Gastroesophageal sphincter (tissue), 4 donors: ENCODE measurements at regions not wholly inside any gene's neighbourhood (a gene's known extent, or its start where the extent isn't known, plus 50 kb on each side); places are given as distances from the start of the nearest gene placed in this dataset.

Experiments used
- ATAC-seq: fragments of 150-250 bp; one replicate; pipeline ENCODE4 v1.9.1; 2016; ENCODE audit warnings: mild to moderate bottlenecking, moderate library complexity
- H3K27ac ChIP-seq, 4 donors: fragments of 200-600 bp; sonication (generic) in 3 of 4; 1 replicate in 3 of 4; 2 replicates in 1 of 4; pipeline ENCODE4 v1.5.1; 2016 to 2019
- H3K27me3 ChIP-seq: fragments of 200-600 bp; sonication (generic); one replicate; pipeline ENCODE4 v1.5.1; 2019
- H3K36me3 ChIP-seq, 2 donors: fragments of 200-600 bp; sonication (generic); one replicate each; pipeline ENCODE4 v1.5.1; 2019; ENCODE audit warnings: control low read depth in 1 of 2
- H3K4me1 ChIP-seq, 3 donors: fragments of 200-600 bp; sonication (generic); 1 replicate in 2 of 3; 2 replicates in 1 of 3; pipeline ENCODE4 v1.5.1; 2016 to 2019; ENCODE audit warnings: control low read depth in 2 of 3
- H3K4me3 ChIP-seq, 2 donors: fragments of 200-600 bp; sonication (generic); one replicate each; pipeline ENCODE4 v1.5.1; 2019; ENCODE audit warnings: mild to moderate bottlenecking in 1 of 2, moderate library complexity in 1 of 2
- H3K9me3 ChIP-seq, 3 donors: fragments of 200-600 bp; sonication (generic); one replicate each; pipeline ENCODE4 v1.5.1; 2017 to 2019; ENCODE audit warnings: control low read depth in 2 of 3
- CTCF ChIP-seq, 4 experiments: fragments of 200-600 bp in 2 of 4; fragments of 450-650 bp in 2 of 4; sonication (generic) in 1 of 4; IDR thresholded peaks; one replicate each; pipeline ENCODE4 v1.5.1; 2017 to 2019; ENCODE audit warnings: antibody characterized with exemption in 4 of 4, mild to moderate bottlenecking in 2 of 4, moderate library complexity in 2 of 4
- EP300 ChIP-seq: sonication (generic); formaldehyde crosslinking; IDR thresholded peaks from one replicate; pipeline ENCODE4 v1.6.1; 2017; ENCODE audit warnings: antibody characterized with exemption, mild to moderate bottlenecking
- POLR2A ChIP-seq, 2 donors: fragments of 450-650 bp; IDR thresholded peaks; one replicate each; pipeline ENCODE4 v1.6.1; 2017; ENCODE audit warnings: antibody characterized with exemption in 2 of 2, mild to moderate bottlenecking in 2 of 2, moderate library complexity in 1 of 2
- POLR2AphosphoS5 ChIP-seq: sonication (generic); formaldehyde crosslinking; IDR thresholded peaks from one replicate; pipeline ENCODE4 v1.6.1; 2017; ENCODE audit warnings: antibody characterized with exemption
- WGBS, 2 donors: methylation state at CpG; one replicate each; pipeline ENCODE4 v1.1.5; 2018; ENCODE audit warnings: low coverage in 1 of 2; 5-methylcytosine and 5-hydroxymethylcytosine counted together

- no peaks in the 10 kb centered on the region for H3K4me1 ChIP-seq
- no peaks in the 10 kb centered on the region for H3K36me3 ChIP-seq
- ATAC-seq = no peak
- WGBS, 2 donors = 17 to 38% methylated on average over 1 of the region's 1 CpG
- H3K9me3 ChIP-seq = no peaks in the 10 kb centered on the region
- no peak for TF ChIP-seq CTCF (IDR thresholded peaks at IDR 0.05)
- TF ChIP-seq EP300 = no peak
- TF ChIP-seq POLR2A (IDR thresholded peaks at IDR 0.05) = no peak
- no peak for TF ChIP-seq POLR2AphosphoS5
- H3K27me3 ChIP-seq = no peaks in the 10 kb centered on the region
- H3K4me3 ChIP-seq = no peak overlapping the region
- H3K27ac ChIP-seq = no peak overlapping the region
Observed at GRCh38 chr18:40652321-40652720, 1302.7 kb upstream of the PIK3C3 start.

- Histone ChIP-seq H3K4me3 (no peak overlapping the region), H3K36me3 (no peaks in the 10 kb centered on the region), H3K27me3 (no peaks in the 10 kb centered on the region), H3K27ac (no peak overlapping the region), H3K4me1 (no peaks in the 10 kb centered on the region), H3K9me3 (no peaks in the 10 kb centered on the region)
- 86 to 90% methylated on average over 2 to 3 of the region's 3 CpGs for WGBS, 2 donors
- TF ChIP-seq EP300 (no peak), POLR2AphosphoS5 (no peak), POLR2A (IDR thresholded peaks at IDR 0.05) (no peak), CTCF (IDR thresholded peaks at IDR 0.05) (no peak)
- ATAC-seq = no peak
Observed at GRCh38 chr18:40651163-40651562, 1303.9 kb upstream of the PIK3C3 start.

- Histone ChIP-seq H3K27ac (no peak overlapping the region), H3K4me1 (no peaks in the 10 kb centered on the region), H3K27me3 (no peaks in the 10 kb centered on the region), H3K36me3 (no peaks in the 10 kb centered on the region), H3K9me3 (no peaks in the 10 kb centered on the region), H3K4me3 (no peak overlapping the region)
- WGBS, 2 donors = 55 to 67% methylated on average over 4 of the region's 4 CpGs
- no peak for TF ChIP-seq POLR2A (IDR thresholded peaks at IDR 0.05)
- no peak for TF ChIP-seq CTCF (IDR thresholded peaks at IDR 0.05)
- TF ChIP-seq POLR2AphosphoS5 = no peak
- no peak for TF ChIP-seq EP300
- no peak for ATAC-seq
Observed at GRCh38 chr18:40642692-40643229, 1312.3 kb upstream of the PIK3C3 start.

GRCh38 chr18:40631319-40631718, 1323.7 kb upstream of the PIK3C3 start:
- no peaks in the 10 kb centered on the region for H3K4me1 ChIP-seq
- no peak overlapping the region for H3K27ac ChIP-seq
- no peaks in the 10 kb centered on the region for H3K36me3 ChIP-seq
- peaks cover 0 to 4% (median 0%) of the 10 kb centered on the region in 3 donors for H3K9me3 ChIP-seq
- no peak for ATAC-seq
- no peaks in the 10 kb centered on the region for H3K27me3 ChIP-seq
- WGBS, 2 donors = 78 to 96% methylated on average over 3 of the region's 3 CpGs
- no peak overlapping the region for H3K4me3 ChIP-seq
- TF ChIP-seq POLR2A (IDR thresholded peaks at IDR 0.05) = no peak
- no peak for TF ChIP-seq EP300
- no peak for TF ChIP-seq CTCF (IDR thresholded peaks at IDR 0.05)
- no peak for TF ChIP-seq POLR2AphosphoS5

- WGBS, 2 donors = 82 to 88% methylated on average over 1 of the region's 1 CpG
- H3K27me3 ChIP-seq = no peaks in the 10 kb centered on the region
- no peak overlapping the region for H3K27ac ChIP-seq
- H3K4me1 ChIP-seq = no peaks in the 10 kb centered on the region
- no peak for ATAC-seq
- H3K4me3 ChIP-seq = no peak overlapping the region
- H3K36me3 ChIP-seq = no peaks in the 10 kb centered on the region
- H3K9me3 ChIP-seq = peaks cover 0 to 4% (median 0%) of the 10 kb centered on the region in 3 donors
- TF ChIP-seq POLR2AphosphoS5 (no peak), EP300 (no peak), CTCF (IDR thresholded peaks at IDR 0.05) (no peak), POLR2A (IDR thresholded peaks at IDR 0.05) (no peak)
Observed at GRCh38 chr18:40630496-40630895, 1324.5 kb upstream of the PIK3C3 start.
